ENCODE measurements at regions not wholly inside any gene's neighbourhood (a gene's known extent, or its start where the extent isn't known, plus 50 kb on each side); places are given as distances from the start of the nearest gene placed in this dataset.
A peak's percentile ranks its signal among the peaks of the same experiment; 100 is the strongest.

GRCh38 chr5:109589239-109589638 is 100.5 kb upstream of the MAN2A1 start:
- CTCF ChIA-PET: no interaction called here

GRCh38 chr5:109588281-109589035 is 101.3 kb upstream of the MAN2A1 start:
- CTCF ChIA-PET: no interaction called here
- TF ChIP-seq CTCF (IDR thresholded peaks at IDR 0.05; ENCODE audit: insufficient read depth, low read length, missing control alignments): no peak
- no peak overlapping the region for H3K4me3 ChIP-seq (ENCODE audit: low read depth, low read length)
- POLR2A ChIA-PET: no interaction called here
- DNase-seq (ENCODE audit: low read depth, low spot score): no peak

More at GRCh38 chr5:109589239-109589638, 100.5 kb upstream of the MAN2A1 start:
- no peak overlapping the region for H3K4me3 ChIP-seq (ENCODE audit: low read depth, low read length)
- POLR2A ChIA-PET: no interaction called here
- DNase-seq (ENCODE audit: low read depth, low spot score): no peak
- TF ChIP-seq CTCF (IDR thresholded peaks at IDR 0.05; ENCODE audit: insufficient read depth, low read length, missing control alignments): no peak

GRCh38 chr5:109584986-109585599 is 104.6 kb upstream of the MAN2A1 start:
- ChIA-PET POLR2A (no interaction called here), CTCF (interaction anchor here (1.1 kb wide), 1 partner anchor 21 kb away, joined by 3 read pairs; no protein-coding TSS in a partner anchor)
- DNase-seq (ENCODE audit: low read depth, low spot score): peak; percentile 12
- H3K4me3 ChIP-seq (ENCODE audit: low read depth, low read length): no peak overlapping the region
- TF ChIP-seq CTCF (IDR thresholded peaks at IDR 0.05; ENCODE audit: insufficient read depth, low read length, missing control alignments): no peak

- ChIA-PET POLR2A (no interaction called here), CTCF (interaction anchor here (1.4 kb wide), 1 partner anchor 10 kb away, joined by 4 read pairs; no protein-coding TSS in a partner anchor)
- no peak for DNase-seq (ENCODE audit: low read depth, low spot score)
- TF ChIP-seq CTCF (IDR thresholded peaks at IDR 0.05; ENCODE audit: insufficient read depth, low read length, missing control alignments): no peak
- H3K4me3 ChIP-seq (ENCODE audit: low read depth, low read length): no peak overlapping the region
Observed at GRCh38 chr5:109580225-109580624, 109.5 kb upstream of the MAN2A1 start.

- no peak for TF ChIP-seq CTCF (IDR thresholded peaks at IDR 0.05; ENCODE audit: insufficient read depth, low read length, missing control alignments)
- ChIA-PET CTCF (no interaction called here), POLR2A (no interaction called here)
- no peak overlapping the region for H3K4me3 ChIP-seq (ENCODE audit: low read depth, low read length)
- no peak for DNase-seq (ENCODE audit: low read depth, low spot score)
Observed at GRCh38 chr5:109575506-109575905, 114.2 kb upstream of the MAN2A1 start.

GRCh38 chr5:109574985-109575384 is 114.7 kb upstream of the MAN2A1 start:
- DNase-seq (ENCODE audit: low read depth, low spot score): no peak
- no peak for TF ChIP-seq CTCF (IDR thresholded peaks at IDR 0.05; ENCODE audit: insufficient read depth, low read length, missing control alignments)
- no peak overlapping the region for H3K4me3 ChIP-seq (ENCODE audit: low read depth, low read length)
- POLR2A ChIA-PET: no interaction called here
- CTCF ChIA-PET: no interaction called here

Data from AG04449 (cell line).